Liver (tissue), 8 donors: ENCODE measurements at regions not wholly inside any gene's neighbourhood (a gene's known extent, or its start where the extent isn't known, plus 50 kb on each side); places are given as distances from the start of the nearest gene placed in this dataset.

Experiments
- DNase-seq: peaks from one replicate; pipeline ENCODE4 v3.0.0-alpha.2; 2017; ENCODE audit warnings: low spot score
- H3K27ac ChIP-seq, 2 donors: one replicate each; pipeline ENCODE4 v1.7.0; 2013; ENCODE audit warnings: inconsistent platforms in 2 of 2, low read length in 2 of 2, control low read depth in 1 of 2, low read depth in 1 of 2, mild to moderate bottlenecking in 1 of 2
- H3K27me3 ChIP-seq, 4 donors: one replicate each; pipeline versions ENCODE4 v1.6.1 to v1.7.0; 2013; ENCODE audit warnings: low read length in 3 of 4, inconsistent platforms in 1 of 4, mild to moderate bottlenecking in 1 of 4, moderate library complexity in 1 of 4; ENCODE audit not compliant: control insufficient read depth in 4 of 4, insufficient read depth in 4 of 4
- H3K36me3 ChIP-seq, 4 donors: one replicate each; pipeline versions ENCODE4 v1.6.1 to v1.7.0; 2013; ENCODE audit warnings: low read length in 3 of 4, mild to moderate bottlenecking in 3 of 4, low read depth in 1 of 4, moderate library complexity in 1 of 4; ENCODE audit not compliant: control insufficient read depth in 4 of 4, insufficient read depth in 3 of 4
- H3K4me1 ChIP-seq, 4 donors: one replicate each; pipeline versions ENCODE4 v1.6.1 to v1.7.0; 2013; ENCODE audit warnings: low read length in 3 of 4, mild to moderate bottlenecking in 3 of 4, moderate library complexity in 1 of 4; ENCODE audit not compliant: control insufficient read depth in 4 of 4, insufficient read depth in 4 of 4
- H3K4me3 ChIP-seq, 3 donors: one replicate each; pipeline versions ENCODE4 v1.6.1 to v1.7.0; 2013; ENCODE audit warnings: low read length in 3 of 3, control low read depth in 1 of 3, low read depth in 1 of 3, mild to moderate bottlenecking in 1 of 3
- H3K9ac ChIP-seq, 2 donors: one replicate each; pipeline ENCODE4 v1.7.0; 2013; ENCODE audit warnings: low read length in 2 of 2, mild to moderate bottlenecking in 2 of 2, moderate library complexity in 2 of 2, control low read depth in 1 of 2, low read depth in 1 of 2
- H3K9me3 ChIP-seq, 4 donors: one replicate each; pipeline versions ENCODE4 v1.6.1 to v1.7.0; 2013; ENCODE audit warnings: low read length in 3 of 4; ENCODE audit not compliant: control insufficient read depth in 4 of 4
- CTCF ChIP-seq: fragments of 150-350 bp; IDR thresholded peaks from 2 replicates; pipeline ENCODE4 v1.5.1; 2017; ENCODE audit warnings: improper control_type of control experiment, low read depth, low read length; ENCODE audit not compliant: missing input control
- EGR1 ChIP-seq, 2 donors: IDR thresholded peaks; 2 replicates each; pipeline ENCODE4 v1.6.1; 2016 to 2018; ENCODE audit warnings: antibody characterized with exemption in 2 of 2, low read depth in 2 of 2
- FOXA1 ChIP-seq: IDR thresholded peaks from 2 replicates; pipeline ENCODE4 v1.6.1; 2016; ENCODE audit warnings: antibody characterized with exemption
- FOXA2 ChIP-seq: IDR thresholded peaks from 2 replicates; pipeline ENCODE4 v1.6.1; 2016; ENCODE audit warnings: antibody characterized with exemption
- HNF4A ChIP-seq, 2 donors: conservative IDR thresholded peaks; 2 replicates each; pipeline ENCODE4 v1.6.1; 2016; ENCODE audit warnings: antibody characterized with exemption in 2 of 2, mild to moderate bottlenecking in 2 of 2
- HNF4G ChIP-seq: IDR thresholded peaks from 2 replicates; pipeline ENCODE4 v1.6.1; 2016; ENCODE audit warnings: antibody characterized with exemption
- JUND ChIP-seq, 2 donors: IDR thresholded peaks; 2 replicates each; pipeline ENCODE4 v1.6.1; 2016; ENCODE audit warnings: antibody characterized with exemption in 2 of 2
- NR2F2 ChIP-seq: IDR thresholded peaks from 2 replicates; pipeline ENCODE4 v1.6.1; 2016; ENCODE audit warnings: antibody characterized with exemption
- RAD21 ChIP-seq, 2 donors: IDR thresholded peaks; 2 replicates each; pipeline ENCODE4 v1.6.1; 2016; ENCODE audit warnings: antibody characterized with exemption in 2 of 2, mild to moderate bottlenecking in 2 of 2
- RXRA ChIP-seq, 2 donors: IDR thresholded peaks; 2 replicates each; pipeline ENCODE4 v1.6.1; 2017 to 2018; ENCODE audit warnings: antibody characterized with exemption in 2 of 2, mild to moderate bottlenecking in 1 of 2
- SP1 ChIP-seq: IDR thresholded peaks from 2 replicates; pipeline ENCODE4 v1.6.1; 2018; ENCODE audit warnings: antibody characterized with exemption, mild to moderate bottlenecking
- TAF1 ChIP-seq: conservative IDR thresholded peaks from 2 replicates; pipeline ENCODE4 v1.6.1; 2016; ENCODE audit warnings: antibody characterized with exemption, mild to moderate bottlenecking
- YY1 ChIP-seq: IDR thresholded peaks from 2 replicates; pipeline ENCODE4 v1.6.1; 2016; ENCODE audit warnings: antibody characterized with exemption, mild to moderate bottlenecking
- ZBTB33 ChIP-seq: IDR thresholded peaks from 2 replicates; pipeline ENCODE4 v1.6.1; 2016; ENCODE audit warnings: antibody characterized with exemption
- WGBS: extraction: QIAGEN DNeasy Blood & Tissue Kit; methylation state at CpG from one replicate; pipeline ENCODE4 v1.1.7; 2013; 5-methylcytosine and 5-hydroxymethylcytosine counted together
- TF ChIP-seq, protein P1 (sequence below): IDR thresholded peaks from 2 replicates; pipeline ENCODE4 v1.6.1; 2016; ENCODE audit warnings: antibody characterized with exemption
- donor health status: healthy.
- donor health status: healthy.
- donor health status: healthy.
- donor health status: healthy.
- donor health status: healthy.

GRCh38 chr9:81414836-81415235 lies 274.5 kb downstream of the TLE1 start (continued):
- TF ChIP-seq, protein P1, sequence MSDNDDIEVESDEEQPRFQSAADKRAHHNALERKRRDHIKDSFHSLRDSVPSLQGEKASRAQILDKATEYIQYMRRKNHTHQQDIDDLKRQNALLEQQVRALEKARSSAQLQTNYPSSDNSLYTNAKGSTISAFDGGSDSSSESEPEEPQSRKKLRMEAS: no peak

GRCh38 chr9:81411961-81412360 lies 277.4 kb downstream of the TLE1 start:
- WGBS: 96% methylated on average over 1 of the region's 1 CpG
- no peak for TF ChIP-seq RXRA (IDR thresholded peaks at IDR 0.05)
- no peak for TF ChIP-seq EGR1 (IDR thresholded peaks at IDR 0.05; ENCODE audit: low read depth in 2 of 2)
- TF ChIP-seq SP1: no peak
- no peak for TF ChIP-seq HNF4A (conservative IDR thresholded peaks at IDR 0.05)
- TF ChIP-seq TAF1: no peak
- TF ChIP-seq JUND (IDR thresholded peaks at IDR 0.05): no peak
- no peak overlapping the region for H3K27ac ChIP-seq
- no peaks in the 10 kb centered on the region for H3K9me3 ChIP-seq
- no peaks in the 10 kb centered on the region for H3K27me3 ChIP-seq
- H3K4me1 ChIP-seq: no peaks in the 10 kb centered on the region
- H3K36me3 ChIP-seq: no peaks in the 10 kb centered on the region
- H3K4me3 ChIP-seq: no peak overlapping the region
- H3K9ac ChIP-seq: no peak overlapping the region
- DNase-seq: no peak

DNA sequence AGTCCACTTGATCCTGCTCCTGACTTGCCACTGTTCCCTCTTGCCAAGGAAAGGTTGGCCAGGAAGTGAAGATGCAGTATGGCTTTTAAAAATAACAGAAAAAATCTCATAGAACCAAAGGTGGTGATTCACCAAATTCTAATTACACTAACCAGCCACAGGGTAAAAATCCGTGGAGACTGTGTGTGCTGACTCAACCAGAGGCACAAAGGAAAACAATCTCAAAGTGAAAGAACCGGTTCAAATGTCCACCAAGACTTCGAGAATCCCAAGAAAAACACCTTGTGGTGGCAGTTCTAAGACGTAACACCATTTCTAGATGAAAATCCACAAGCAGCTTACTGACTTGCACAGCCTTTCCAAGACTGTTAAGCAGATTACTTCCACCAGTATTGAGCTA lies 279.1 kb downstream of the TLE1 start:
- H3K36me3 ChIP-seq: no peaks in the 10 kb centered on the region
- H3K4me1 ChIP-seq: no peaks in the 10 kb centered on the region
- H3K27ac ChIP-seq: no peak overlapping the region
- DNase-seq: no peak
- TF ChIP-seq FOXA2 (no peak), ZBTB33 (no peak), TAF1 (no peak), EGR1 (IDR thresholded peaks at IDR 0.05; ENCODE audit: low read depth in 2 of 2) (no peak), CTCF (no peak), FOXA1 (no peak), YY1 (no peak), RXRA (IDR thresholded peaks at IDR 0.05) (no peak), RAD21 (IDR thresholded peaks at IDR 0.05) (no peak), HNF4A (conservative IDR thresholded peaks at IDR 0.05) (no peak), NR2F2 (no peak), HNF4G (no peak)
- TF ChIP-seq, protein P1: no peak
- WGBS: 72% methylated on average over 4 of the region's 4 CpGs
- no peaks in the 10 kb centered on the region for H3K9me3 ChIP-seq
- no peak overlapping the region for H3K4me3 ChIP-seq
- no peak overlapping the region for H3K9ac ChIP-seq
- H3K27me3 ChIP-seq: no peaks in the 10 kb centered on the region
